ENCODE measurements at regions not wholly inside any gene's neighbourhood (a gene's known extent, or its start where the extent isn't known, plus 50 kb on each side); places are given as distances from the start of the nearest gene placed in this dataset.

DNA sequence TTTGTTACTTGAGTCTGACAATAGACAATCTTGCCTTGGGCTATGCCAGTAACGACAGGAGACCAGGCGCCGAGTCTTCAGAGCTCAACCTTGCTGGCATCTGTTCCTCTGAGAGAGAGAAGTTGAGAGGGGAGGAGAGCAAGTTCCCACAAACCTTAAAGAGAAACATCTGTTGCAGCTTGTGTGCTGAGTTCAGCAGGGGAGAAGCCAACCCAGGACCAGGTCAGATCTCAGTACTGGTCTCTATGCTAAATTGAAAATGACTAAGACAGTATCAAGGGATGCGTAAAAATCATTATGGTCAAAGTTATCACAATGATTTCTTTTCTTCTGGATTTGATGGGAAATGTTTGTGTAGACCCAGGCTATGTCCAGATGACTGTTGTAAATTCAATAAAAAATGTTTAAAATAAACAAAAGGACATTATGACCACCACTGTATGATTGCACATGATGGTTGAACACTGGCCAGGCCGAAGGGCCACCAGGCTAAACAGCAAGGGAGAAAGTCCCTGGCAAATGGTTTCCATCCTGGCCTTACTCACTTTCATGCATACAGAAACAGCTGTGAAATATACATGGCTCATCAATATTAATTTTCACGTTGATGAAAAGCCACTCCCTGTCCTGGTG is 100.3 kb upstream of the PMAIP1 start:
- TF ChIP-seq, protein P1, sequence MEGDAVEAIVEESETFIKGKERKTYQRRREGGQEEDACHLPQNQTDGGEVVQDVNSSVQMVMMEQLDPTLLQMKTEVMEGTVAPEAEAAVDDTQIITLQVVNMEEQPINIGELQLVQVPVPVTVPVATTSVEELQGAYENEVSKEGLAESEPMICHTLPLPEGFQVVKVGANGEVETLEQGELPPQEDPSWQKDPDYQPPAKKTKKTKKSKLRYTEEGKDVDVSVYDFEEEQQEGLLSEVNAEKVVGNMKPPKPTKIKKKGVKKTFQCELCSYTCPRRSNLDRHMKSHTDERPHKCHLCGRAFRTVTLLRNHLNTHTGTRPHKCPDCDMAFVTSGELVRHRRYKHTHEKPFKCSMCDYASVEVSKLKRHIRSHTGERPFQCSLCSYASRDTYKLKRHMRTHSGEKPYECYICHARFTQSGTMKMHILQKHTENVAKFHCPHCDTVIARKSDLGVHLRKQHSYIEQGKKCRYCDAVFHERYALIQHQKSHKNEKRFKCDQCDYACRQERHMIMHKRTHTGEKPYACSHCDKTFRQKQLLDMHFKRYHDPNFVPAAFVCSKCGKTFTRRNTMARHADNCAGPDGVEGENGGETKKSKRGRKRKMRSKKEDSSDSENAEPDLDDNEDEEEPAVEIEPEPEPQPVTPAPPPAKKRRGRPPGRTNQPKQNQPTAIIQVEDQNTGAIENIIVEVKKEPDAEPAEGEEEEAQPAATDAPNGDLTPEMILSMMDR (IDR thresholded peaks at IDR 0.05; ENCODE audit: insufficient read depth, low read length, poor library complexity, severe bottlenecking): no peak
- no peak for TF ChIP-seq EZH2phosphoT487 (conservative IDR thresholded peaks at IDR 0.05; ENCODE audit: low read length)
